ENCODE measurements at regions not wholly inside any gene's neighbourhood (a gene's known extent, or its start where the extent isn't known, plus 50 kb on each side); places are given as distances from the start of the nearest gene placed in this dataset.

DNA sequence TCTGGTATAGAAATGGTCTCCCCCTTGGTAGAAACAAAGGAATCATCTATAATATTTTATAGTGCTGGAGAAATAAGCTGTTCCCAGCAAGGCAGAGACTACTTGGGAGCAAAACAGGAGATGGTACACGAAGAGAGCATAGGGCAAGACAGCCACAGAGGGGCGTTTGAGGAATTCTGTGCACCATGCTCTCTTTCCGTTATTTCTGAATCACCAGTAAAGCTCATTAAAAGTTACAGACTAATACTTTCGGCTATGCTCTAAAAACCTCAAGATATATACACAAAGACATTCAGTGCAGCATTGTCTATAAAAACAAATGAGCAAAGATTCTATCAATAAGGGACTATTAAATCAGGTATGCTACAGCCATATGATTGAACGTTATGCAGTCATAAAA, 68.5 kb upstream of the FHIP2A start:
- peak overlapping the region; percentile 99 for H3K27ac ChIP-seq (ENCODE audit: low read length)
- intact Hi-C loops (cut with micrococcal nuclease; ENCODE audit: unreplicated experiment) = loop anchor here (5.0 kb wide), 1 partner anchor 36 kb away; no protein-coding TSS in a partner anchor
- ATAC-seq = peak; percentile 70

More for the DNA sequence above, 68.5 kb upstream of the FHIP2A start:
- no TSS peak for BruUV-seq (replicated peaks)
- in situ Hi-C loops (cut with HindIII; ENCODE audit: low pct_unique_long_range_greater_than_20kb, low sequenced_read_pairs) = no loop called here
- no peak for DNase-seq (ENCODE audit: low read depth, low spot score)
- no peak overlapping the region for H3K4me3 ChIP-seq (ENCODE audit: low read depth in 2 of 2, low read length in 2 of 2)
- TF ChIP-seq POLR2AphosphoS5 (IDR thresholded peaks at IDR 0.05; ENCODE audit: low read depth, low read length) (peak; percentile 18; the same call in 1 of the 2 replicates), SIN3A (IDR thresholded peaks at IDR 0.05; ENCODE audit: borderline replicate concordance, insufficient read depth, low read depth, low read length) (no peak), CTCF (IDR thresholded peaks at IDR 0.05) (peak; percentile 59), TCF7L2 (IDR thresholded peaks at IDR 0.05; ENCODE audit: low read depth, low read length) (no peak), REST (IDR thresholded peaks at IDR 0.05; ENCODE audit: insufficient read depth in 1 of 2, low read depth in 2 of 2, low read length in 1 of 2) (no peak)
- H3K9me3 ChIP-seq (ENCODE audit: control insufficient read depth, insufficient read depth, low read depth, low read length) = no peaks in the 10 kb centered on the region
- POLR2A ChIA-PET = no interaction called here
- no peaks in the 10 kb centered on the region for H3K36me3 ChIP-seq (ENCODE audit: control insufficient read depth, insufficient read depth, low read length)
- no peaks in the 10 kb centered on the region for H3K27me3 ChIP-seq (ENCODE audit: control insufficient read depth, insufficient read depth, low read length)
- peaks cover 86% of the 10 kb centered on the region for H3K4me1 ChIP-seq (ENCODE audit: control insufficient read depth, insufficient read depth, low read length)
- CTCF ChIA-PET = interaction anchor here (0.6 kb wide), 1 partner anchor 171 kb away, joined by 3 read pairs; no protein-coding TSS in a partner anchor
